DND-41 (cell line): ENCODE measurements at regions not wholly inside any gene's neighbourhood (a gene's known extent, or its start where the extent isn't known, plus 50 kb on each side); places are given as distances from the start of the nearest gene placed in this dataset.

ENCODE experiments used
- ATAC-seq: fragments of 200-7000 bp; cut with Tn5 transposase; 3 replicates; pipeline ENCODE4 v1.9.1; 2021; ENCODE audit warnings: low read depth; ENCODE audit not compliant: insufficient read depth
- DNase-seq: peaks from one replicate; pipeline ENCODE4 v3.0.0-alpha.2; 2020
- H2AFZ ChIP-seq: 2 replicates; pipeline ENCODE4 v1.6.0; 2012; ENCODE audit warnings: low read depth, low read length
- H3K27ac ChIP-seq: 2 replicates; pipeline ENCODE4 v1.5.1; 2012; ENCODE audit warnings: low read length, inconsistent platforms
- H3K27me3 ChIP-seq: fragments of 200-600 bp; sonication (generic); 2 replicates; pipeline ENCODE4 v1.6.0; 2012; ENCODE audit warnings: low read length, mild to moderate bottlenecking, inconsistent platforms; ENCODE audit not compliant: insufficient read depth, poor library complexity
- H3K36me3 ChIP-seq: 2 replicates; pipeline ENCODE4 v1.5.1; 2012; ENCODE audit warnings: low read length, inconsistent platforms; ENCODE audit not compliant: insufficient read depth
- H3K4me1 ChIP-seq: 2 replicates; pipeline ENCODE4 v1.5.1; 2012; ENCODE audit warnings: mild to moderate bottlenecking, low read length; ENCODE audit not compliant: insufficient read depth
- H3K4me2 ChIP-seq: 2 replicates; pipeline ENCODE4 v1.6.0; 2012; ENCODE audit warnings: mild to moderate bottlenecking, moderate library complexity, low read length, inconsistent platforms; ENCODE audit not compliant: insufficient read depth
- H3K4me3 ChIP-seq, 2 experiments: fragments of 200-600 bp in 1 of 2; shearing (Covaris generic) in 1 of 2; 2 replicates each; pipeline ENCODE4 v1.5.1; 2012 to 2016; ENCODE audit warnings: inconsistent platforms in 2 of 2, low read length in 2 of 2, mild to moderate bottlenecking in 2 of 2, low read depth in 1 of 2, moderate library complexity in 1 of 2
- H3K79me2 ChIP-seq: 2 replicates; pipeline ENCODE4 v1.6.0; 2012; ENCODE audit warnings: low read length, inconsistent platforms; ENCODE audit not compliant: insufficient read depth
- H3K9ac ChIP-seq: 2 replicates; pipeline ENCODE4 v1.6.0; 2012; ENCODE audit warnings: low read depth, mild to moderate bottlenecking, inconsistent platforms, low read length, moderate library complexity
- H3K9me3 ChIP-seq: 2 replicates; pipeline ENCODE4 v1.5.1; 2012; ENCODE audit warnings: low read length, moderate library complexity, mild to moderate bottlenecking, inconsistent platforms; ENCODE audit not compliant: insufficient read depth, severe bottlenecking
- H4K20me1 ChIP-seq: 2 replicates; pipeline ENCODE4 v1.6.0; 2012; ENCODE audit warnings: low read length; ENCODE audit not compliant: insufficient read depth
- EZH2 ChIP-seq: IDR thresholded peaks from 3 replicates; pipeline ENCODE4 v1.6.1; 2012; ENCODE audit warnings: borderline replicate concordance, low read depth, mild to moderate bottlenecking, moderate library complexity, low read length, inconsistent platforms; ENCODE audit not compliant: severe bottlenecking
- TF ChIP-seq, protein P1 (sequence below): IDR thresholded peaks from 2 replicates; pipeline ENCODE4 v1.5.1; 2012; ENCODE audit warnings: borderline replicate concordance, low read length, moderate library complexity, mild to moderate bottlenecking; ENCODE audit not compliant: poor library complexity, severe bottlenecking; ENCODE audit errors: extremely low read depth

- no peaks in the 10 kb centered on the region for H3K27me3 ChIP-seq
- no peak overlapping the region for H2AFZ ChIP-seq
- no peaks in the 10 kb centered on the region for H3K36me3 ChIP-seq
- H3K4me2 ChIP-seq: no peak overlapping the region
- H3K9me3 ChIP-seq: peaks cover 4% of the 10 kb centered on the region
- H3K4me3 ChIP-seq: no peak overlapping the region
- no peak for ATAC-seq
- no peaks in the 10 kb centered on the region for H4K20me1 ChIP-seq
- no peak overlapping the region for H3K27ac ChIP-seq
- peaks cover 5% of the 10 kb centered on the region; the same call in 1 of the 2 replicates for H3K4me1 ChIP-seq
- no peak overlapping the region for H3K9ac ChIP-seq
- H3K79me2 ChIP-seq: no peaks in the 10 kb centered on the region
- no peak for TF ChIP-seq EZH2
- TF ChIP-seq, protein P1, sequence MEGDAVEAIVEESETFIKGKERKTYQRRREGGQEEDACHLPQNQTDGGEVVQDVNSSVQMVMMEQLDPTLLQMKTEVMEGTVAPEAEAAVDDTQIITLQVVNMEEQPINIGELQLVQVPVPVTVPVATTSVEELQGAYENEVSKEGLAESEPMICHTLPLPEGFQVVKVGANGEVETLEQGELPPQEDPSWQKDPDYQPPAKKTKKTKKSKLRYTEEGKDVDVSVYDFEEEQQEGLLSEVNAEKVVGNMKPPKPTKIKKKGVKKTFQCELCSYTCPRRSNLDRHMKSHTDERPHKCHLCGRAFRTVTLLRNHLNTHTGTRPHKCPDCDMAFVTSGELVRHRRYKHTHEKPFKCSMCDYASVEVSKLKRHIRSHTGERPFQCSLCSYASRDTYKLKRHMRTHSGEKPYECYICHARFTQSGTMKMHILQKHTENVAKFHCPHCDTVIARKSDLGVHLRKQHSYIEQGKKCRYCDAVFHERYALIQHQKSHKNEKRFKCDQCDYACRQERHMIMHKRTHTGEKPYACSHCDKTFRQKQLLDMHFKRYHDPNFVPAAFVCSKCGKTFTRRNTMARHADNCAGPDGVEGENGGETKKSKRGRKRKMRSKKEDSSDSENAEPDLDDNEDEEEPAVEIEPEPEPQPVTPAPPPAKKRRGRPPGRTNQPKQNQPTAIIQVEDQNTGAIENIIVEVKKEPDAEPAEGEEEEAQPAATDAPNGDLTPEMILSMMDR: no peak
- DNase-seq: no peak
Observed at GRCh38 chr12:24473097-24473496, 475.8 kb downstream of the BCAT1 start.

DNA sequence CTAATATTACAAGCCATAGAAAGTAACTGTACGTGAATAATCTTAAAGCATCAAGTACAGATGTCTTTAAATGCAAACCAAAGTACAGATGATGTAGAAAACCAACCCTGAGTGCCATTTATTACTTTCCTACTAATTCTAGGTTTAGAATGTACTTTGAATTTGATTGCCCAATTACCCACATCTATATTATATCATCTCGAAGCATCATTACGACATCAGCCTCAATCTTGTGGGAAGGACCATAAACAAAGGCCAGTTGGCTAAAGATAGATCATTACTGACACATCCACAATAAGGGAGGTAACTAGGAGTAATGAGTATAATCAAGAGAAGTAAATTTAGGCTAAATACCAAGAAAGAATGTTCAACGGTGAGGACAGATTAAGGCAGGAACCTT is 478.9 kb downstream of the BCAT1 start:
- no peaks in the 10 kb centered on the region for H3K36me3 ChIP-seq
- no peak for TF ChIP-seq EZH2
- TF ChIP-seq, protein P1: no peak
- H4K20me1 ChIP-seq: no peaks in the 10 kb centered on the region
- DNase-seq (no peak), ATAC-seq (no peak)
- H2AFZ ChIP-seq: no peak overlapping the region
- H3K79me2 ChIP-seq: no peaks in the 10 kb centered on the region
- no peak overlapping the region for H3K9ac ChIP-seq
- H3K27ac ChIP-seq: no peak overlapping the region
- no peak overlapping the region for H3K4me2 ChIP-seq
- no peaks in the 10 kb centered on the region for H3K27me3 ChIP-seq
- peaks cover 4% of the 10 kb centered on the region for H3K9me3 ChIP-seq
- H3K4me3 ChIP-seq: no peak overlapping the region
- peaks cover 30% of the 10 kb centered on the region for H3K4me1 ChIP-seq

DNA sequence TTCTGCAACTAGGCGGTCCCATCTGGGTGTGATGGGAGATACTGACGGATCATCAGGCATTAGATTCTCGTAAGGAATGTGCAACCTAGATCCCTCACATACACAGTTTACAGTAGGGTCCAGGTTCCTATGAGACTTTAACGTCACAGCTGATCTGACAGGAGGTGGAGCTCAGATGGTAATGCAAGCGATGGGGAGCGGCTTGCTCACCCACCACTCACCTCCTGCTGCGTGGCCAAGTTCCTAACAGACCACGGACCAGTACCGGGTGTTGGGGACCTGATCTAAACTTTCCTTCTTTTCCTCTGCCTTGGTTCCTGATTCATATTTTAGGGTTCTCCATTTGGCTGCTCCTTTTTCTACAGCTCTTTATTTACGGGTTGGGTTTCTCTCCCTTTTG is 479.8 kb downstream of the BCAT1 start:
- Histone ChIP-seq H3K27me3 (no peaks in the 10 kb centered on the region), H3K4me3 (no peak overlapping the region), H3K36me3 (no peaks in the 10 kb centered on the region), H3K4me2 (no peak overlapping the region), H3K9me3 (peaks cover 4% of the 10 kb centered on the region), H3K27ac (no peak overlapping the region), H3K4me1 (peaks cover 40% of the 10 kb centered on the region), H3K9ac (no peak overlapping the region), H4K20me1 (no peaks in the 10 kb centered on the region), H2AFZ (no peak overlapping the region), H3K79me2 (no peaks in the 10 kb centered on the region)
- no peak for DNase-seq
- TF ChIP-seq EZH2: no peak
- TF ChIP-seq, protein P1: no peak
- no peak for ATAC-seq

GRCh38 chr12:24467226-24467625 is 481.7 kb downstream of the BCAT1 start:
- H3K4me3 ChIP-seq: no peak overlapping the region
- TF ChIP-seq, protein P1: no peak
- TF ChIP-seq EZH2: no peak
- no peak overlapping the region for H3K9ac ChIP-seq
- no peaks in the 10 kb centered on the region for H3K36me3 ChIP-seq
- H3K4me1 ChIP-seq: peaks cover 58% of the 10 kb centered on the region
- H3K27ac ChIP-seq: peak overlapping the region; percentile 44
- H3K27me3 ChIP-seq: no peaks in the 10 kb centered on the region
- H3K4me2 ChIP-seq: 0 out of 2 replicates have a peak overlapping the region, but pooled peaks have one; percentile 13
- H3K9me3 ChIP-seq: peaks cover 4% of the 10 kb centered on the region
- no peaks in the 10 kb centered on the region for H3K79me2 ChIP-seq
- ATAC-seq (no peak), DNase-seq (no peak)
- no peak overlapping the region for H2AFZ ChIP-seq
- H4K20me1 ChIP-seq: no peaks in the 10 kb centered on the region
